ENCODE measurements at regions not wholly inside any gene's neighbourhood (a gene's known extent, or its start where the extent isn't known, plus 50 kb on each side); places are given as distances from the start of the nearest gene placed in this dataset.

DNA sequence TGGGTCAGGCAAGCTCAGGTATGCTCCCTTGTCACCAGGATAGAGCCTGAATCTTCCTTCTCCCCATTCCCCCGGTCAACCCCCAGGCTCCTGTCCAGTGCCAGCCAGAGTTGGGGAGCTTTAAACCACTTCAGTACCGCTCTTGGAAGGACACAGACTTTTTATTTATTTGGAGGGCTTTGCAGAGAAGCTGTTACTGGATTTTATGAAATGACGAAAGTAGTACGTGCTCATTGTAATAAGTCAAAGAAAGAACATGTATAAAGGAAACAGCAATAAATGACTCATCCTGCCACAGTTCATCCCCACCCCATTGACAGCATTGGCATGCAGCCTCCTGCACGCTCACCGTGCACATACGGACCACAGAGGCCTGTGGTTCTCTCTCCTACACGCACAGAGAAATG is 230.3 kb downstream of the AUH start:
- H3K27me3 ChIP-seq (ENCODE audit: control insufficient read depth, low read length): no peaks in the 10 kb centered on the region
- no peaks in the 10 kb centered on the region for H3K9me2 ChIP-seq (replicated peaks; ENCODE audit: control insufficient read depth, low read length)
- no peaks in the 10 kb centered on the region for H3K36me3 ChIP-seq (ENCODE audit: control insufficient read depth, low read length)
- no peaks in the 10 kb centered on the region for H3K79me2 ChIP-seq (ENCODE audit: control insufficient read depth, low read length)
- no peak overlapping the region for H3K27ac ChIP-seq (ENCODE audit: low read depth, low read length)
- H3K4me2 ChIP-seq (ENCODE audit: low read length): no peak overlapping the region
- H4K20me1 ChIP-seq (ENCODE audit: control insufficient read depth, insufficient read depth, low read depth, low read length): no peaks in the 10 kb centered on the region
- TF ChIP-seq CTCF (IDR thresholded peaks at IDR 0.05; ENCODE audit: low read depth, low read length, poor library complexity, severe bottlenecking) (no peak), EZH2phosphoT487 (IDR thresholded peaks at IDR 0.05; ENCODE audit: borderline replicate concordance, low read length) (no peak)
- H3K9me3 ChIP-seq (ENCODE audit: control insufficient read depth, insufficient read depth, low read length): no peaks in the 10 kb centered on the region
- no peak overlapping the region for H3K4me3 ChIP-seq (ENCODE audit: low read length)
- H3F3A ChIP-seq (ENCODE audit: control insufficient read depth, insufficient read depth): no peaks in the 10 kb centered on the region
- H3K4me1 ChIP-seq (ENCODE audit: control insufficient read depth, low read length): no peaks in the 10 kb centered on the region

- Histone ChIP-seq H4K20me1 (ENCODE audit: control insufficient read depth, insufficient read depth, low read depth, low read length) (no peaks in the 10 kb centered on the region), H3K4me2 (ENCODE audit: low read length) (no peak overlapping the region), H3K9me2 (replicated peaks; ENCODE audit: control insufficient read depth, low read length) (no peaks in the 10 kb centered on the region), H3K4me1 (ENCODE audit: control insufficient read depth, low read length) (no peaks in the 10 kb centered on the region), H3K4me3 (ENCODE audit: low read length) (no peak overlapping the region), H3K36me3 (ENCODE audit: control insufficient read depth, low read length) (no peaks in the 10 kb centered on the region), H3K27me3 (ENCODE audit: control insufficient read depth, low read length) (no peaks in the 10 kb centered on the region), H3K27ac (ENCODE audit: low read depth, low read length) (no peak overlapping the region), H3F3A (ENCODE audit: control insufficient read depth, insufficient read depth) (no peaks in the 10 kb centered on the region), H3K79me2 (ENCODE audit: control insufficient read depth, low read length) (no peaks in the 10 kb centered on the region), H3K9me3 (ENCODE audit: control insufficient read depth, insufficient read depth, low read length) (no peaks in the 10 kb centered on the region)
- no peak for TF ChIP-seq CTCF (IDR thresholded peaks at IDR 0.05; ENCODE audit: low read depth, low read length, poor library complexity, severe bottlenecking)
- TF ChIP-seq EZH2phosphoT487 (IDR thresholded peaks at IDR 0.05; ENCODE audit: borderline replicate concordance, low read length): no peak
These were observed 229.1 kb downstream of the AUH start for GRCh38 chr9:91132576-91133073.

DNA sequence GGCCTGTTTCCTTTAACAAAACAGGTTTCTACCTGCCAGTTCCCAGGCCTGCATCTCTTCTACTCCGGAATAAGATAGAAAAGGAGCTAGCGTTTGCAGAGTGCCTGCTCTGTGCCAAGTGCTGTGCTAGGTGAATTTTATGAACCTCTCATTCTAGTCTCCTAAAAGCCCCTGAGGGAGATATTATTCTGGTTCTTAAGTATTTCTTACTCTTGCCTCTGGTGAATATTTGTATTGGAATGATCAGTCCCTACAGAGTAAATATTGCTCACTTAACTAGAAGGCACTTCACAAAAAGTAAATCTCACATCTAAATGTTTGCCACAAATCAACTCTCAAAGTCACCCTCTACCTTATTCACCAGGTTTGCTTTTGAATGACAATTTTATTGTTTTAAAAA is 227.1 kb downstream of the AUH start:
- no peaks in the 10 kb centered on the region for H3K4me1 ChIP-seq (ENCODE audit: control insufficient read depth, low read length)
- no peaks in the 10 kb centered on the region for H3K9me3 ChIP-seq (ENCODE audit: control insufficient read depth, insufficient read depth, low read length)
- H3K27ac ChIP-seq (ENCODE audit: low read depth, low read length): no peak overlapping the region
- no peaks in the 10 kb centered on the region for H4K20me1 ChIP-seq (ENCODE audit: control insufficient read depth, insufficient read depth, low read depth, low read length)
- no peak overlapping the region for H3K4me3 ChIP-seq (ENCODE audit: low read length)
- H3F3A ChIP-seq (ENCODE audit: control insufficient read depth, insufficient read depth): no peaks in the 10 kb centered on the region
- no peak overlapping the region for H3K4me2 ChIP-seq (ENCODE audit: low read length)
- H3K36me3 ChIP-seq (ENCODE audit: control insufficient read depth, low read length): no peaks in the 10 kb centered on the region
- no peak for TF ChIP-seq EZH2phosphoT487 (IDR thresholded peaks at IDR 0.05; ENCODE audit: borderline replicate concordance, low read length)
- TF ChIP-seq CTCF (IDR thresholded peaks at IDR 0.05; ENCODE audit: low read depth, low read length, poor library complexity, severe bottlenecking): no peak
- H3K79me2 ChIP-seq (ENCODE audit: control insufficient read depth, low read length): no peaks in the 10 kb centered on the region
- H3K27me3 ChIP-seq (ENCODE audit: control insufficient read depth, low read length): no peaks in the 10 kb centered on the region
- no peaks in the 10 kb centered on the region for H3K9me2 ChIP-seq (replicated peaks; ENCODE audit: control insufficient read depth, low read length)

Measured in DOHH2 (cell line).